Fibroblast of the aortic adventitia (primary cell): ENCODE measurements at regions not wholly inside any gene's neighbourhood (a gene's known extent, or its start where the extent isn't known, plus 50 kb on each side); places are given as distances from the start of the nearest gene placed in this dataset.
A peak's percentile ranks its signal among the peaks of the same experiment; 100 is the strongest.
"Not testable (repeated sequence)": the region's sequence is repeated elsewhere in the genome, so short reads cannot be mapped to it uniquely, and the experiment has no call there.

Source experiments
- DNase-seq: peaks from one replicate; pipeline ENCODE4 v3.0.0-alpha.2; 2010; ENCODE audit warnings: low read depth
- H3K4me3 ChIP-seq: 2 replicates; pipeline ENCODE4 v1.5.1; 2011; ENCODE audit warnings: low read depth, mild to moderate bottlenecking, control low read depth, low read length, moderate library complexity
- CTCF ChIP-seq: IDR thresholded peaks from 2 replicates; pipeline ENCODE4 v1.5.1; 2011; ENCODE audit warnings: mild to moderate bottlenecking, low read length, control low read depth, inconsistent platforms; ENCODE audit not compliant: insufficient read depth

GRCh38 chr1:234849832-234850231 is 239.9 kb upstream of the IRF2BP2 start:
- TF ChIP-seq CTCF = no peak
- no peak overlapping the region for H3K4me3 ChIP-seq
- no peak for DNase-seq

- no peak overlapping the region for H3K4me3 ChIP-seq
- peak; percentile 48 for DNase-seq
- TF ChIP-seq CTCF = no peak
Observed at GRCh38 chr1:234848972-234849649, 239.1 kb upstream of the IRF2BP2 start.

GRCh38 chr1:234846813-234847212 is 236.8 kb upstream of the IRF2BP2 start:
- not testable (repeated sequence) for H3K4me3 ChIP-seq, DNase-seq

- no peak for TF ChIP-seq CTCF
Observed at GRCh38 chr1:234845836-234846235, 235.9 kb upstream of the IRF2BP2 start.

GRCh38 chr1:234845097-234845660 is 235.2 kb upstream of the IRF2BP2 start:
- no peak for TF ChIP-seq CTCF
- H3K4me3 ChIP-seq = no peak overlapping the region
- DNase-seq = no peak

More at GRCh38 chr1:234845836-234846235, 235.9 kb upstream of the IRF2BP2 start:
- no peak overlapping the region for H3K4me3 ChIP-seq
- DNase-seq = no peak

- DNase-seq = no peak
- no peak overlapping the region for H3K4me3 ChIP-seq
- no peak for TF ChIP-seq CTCF
Observed at GRCh38 chr1:234844479-234845031, 234.6 kb upstream of the IRF2BP2 start.

- TF ChIP-seq CTCF = no peak
- no peak overlapping the region for H3K4me3 ChIP-seq
- no peak for DNase-seq
Observed at GRCh38 chr1:234843946-234844345, 234.0 kb upstream of the IRF2BP2 start.
